H1 (cell line): ENCODE measurements at regions not wholly inside any gene's neighbourhood (a gene's known extent, or its start where the extent isn't known, plus 50 kb on each side); places are given as distances from the start of the nearest gene placed in this dataset.

Experiments used
- CTCF ChIA-PET: fragments of 300-600 bp; sonication (Branson Sonifier 250); formaldehyde crosslinking; loops from one replicate; lab custom pipeline; 2021; ENCODE audit not compliant: partially characterized antibody; lab: Charles Lee
- POLR2A ChIA-PET: fragments of 300-600 bp; sonication (Branson Sonifier 250); formaldehyde crosslinking; loops from one replicate; lab custom pipeline; 2021; ENCODE audit warnings: inconsistent platforms; ENCODE audit not compliant: partially characterized antibody; lab: Charles Lee
- DNase-seq, 2 experiments: peaks; one replicate each; pipeline versions ENCODE4 v3.0.0 to v3.0.0-alpha.2; 2010 to 2022; ENCODE audit warnings: low spot score in 2 of 2, low read depth in 1 of 2, mixed read lengths in 1 of 2
- FAIRE-seq: peaks from 2 replicates; lab custom pipeline; 2011; peaks lifted over from hg19 to GRCh38; lab: Jason Lieb, UNC
- H2AFZ ChIP-seq: 2 replicates; pipeline ENCODE4 v1.8.1; 2012; ENCODE audit warnings: low read length, inconsistent platforms
- H2AK5ac ChIP-seq: 2 replicates; pipeline ENCODE4 v1.6.1; 2013; ENCODE audit warnings: low read depth, low read length
- H2BK120ac ChIP-seq: replicated peaks from 2 replicates; pipeline ENCODE3; 2013; ENCODE audit warnings: low read depth, low read length, inconsistent platforms
- H2BK12ac ChIP-seq: 2 replicates; pipeline ENCODE4 v1.6.1; 2013; ENCODE audit warnings: low read depth, low read length
- H2BK15ac ChIP-seq: 2 replicates; pipeline ENCODE4 v1.6.1; 2013; ENCODE audit warnings: low read length
- H2BK20ac ChIP-seq: 2 replicates; pipeline ENCODE4 v1.6.1; 2013; ENCODE audit warnings: low read length
- H2BK5ac ChIP-seq: 2 replicates; pipeline ENCODE4 v1.6.1; 2013; ENCODE audit warnings: low read depth, low read length
- H3K14ac ChIP-seq: 2 replicates; pipeline ENCODE4 v1.6.1; 2013; ENCODE audit warnings: inconsistent platforms; ENCODE audit not compliant: insufficient read length
- H3K18ac ChIP-seq: 2 replicates; pipeline ENCODE4 v1.6.1; 2013; ENCODE audit warnings: low read length; ENCODE audit errors: extremely low read depth
- H3K23ac ChIP-seq: 2 replicates; pipeline ENCODE4 v1.6.1; 2013; ENCODE audit warnings: inconsistent platforms; ENCODE audit not compliant: insufficient read length
- H3K23me2 ChIP-seq: 2 replicates; pipeline ENCODE4 v1.6.1; 2013; ENCODE audit warnings: low read depth, low read length
- H3K27ac ChIP-seq: 2 replicates; pipeline ENCODE4 v1.6.1; 2011; ENCODE audit warnings: low read depth, low read length, inconsistent platforms
- H3K27me3 ChIP-seq, 4 experiments: replicated peaks in 1 of 4; 1 replicate in 1 of 4; 2 replicates in 3 of 4; pipeline versions ENCODE4 v1.6.1 to v1.8.1; 2011 to 2013; ENCODE audit warnings: low read length in 3 of 4, mild to moderate bottlenecking in 3 of 4, inconsistent platforms in 2 of 4, mixed read lengths in 2 of 4, moderate library complexity in 1 of 4; ENCODE audit not compliant: control insufficient read depth in 3 of 4, insufficient read depth in 3 of 4; ENCODE audit errors: extremely low read depth in 1 of 4
- H3K36me3 ChIP-seq, 4 experiments: 2 replicates each; pipeline versions ENCODE4 v1.6.1 to v1.8.1; 2011 to 2013; ENCODE audit warnings: mild to moderate bottlenecking in 4 of 4, low read length in 3 of 4, moderate library complexity in 2 of 4, control low read depth in 1 of 4, inconsistent platforms in 1 of 4; ENCODE audit not compliant: insufficient read depth in 4 of 4, control insufficient read depth in 2 of 4
- H3K4ac ChIP-seq: replicated peaks from 2 replicates; pipeline ENCODE3; 2013; ENCODE audit warnings: low read length, low read depth, mixed read lengths, inconsistent platforms; ENCODE audit not compliant: insufficient read length
- H3K4me1 ChIP-seq, 4 experiments: replicated peaks in 1 of 4; 1 replicate in 1 of 4; 2 replicates in 3 of 4; pipeline versions ENCODE4 v1.6.1 to v1.8.1; 2011 to 2013; ENCODE audit warnings: low read length in 3 of 4, inconsistent platforms in 2 of 4, mixed read lengths in 1 of 4; ENCODE audit not compliant: insufficient read depth in 4 of 4, control insufficient read depth in 3 of 4
- H3K4me2 ChIP-seq, 2 experiments: 2 replicates each; pipeline versions ENCODE4 v1.6.1 to v1.8.1; 2011 to 2013; ENCODE audit warnings: low read depth in 2 of 2, low read length in 2 of 2, control low read depth in 1 of 2, inconsistent platforms in 1 of 2, mild to moderate bottlenecking in 1 of 2; ENCODE audit not compliant: insufficient read depth in 1 of 2
- H3K4me3 ChIP-seq, 4 experiments: fragments of 200-600, 300-600 bp in 1 of 4; sonication (generic), shearing (Covaris generic), sonication (Bioruptor Twin) in 1 of 4; 2 replicates each; pipeline versions ENCODE4 v1.5.1 to v1.8.1; 2011 to 2016; ENCODE audit warnings: low read length in 4 of 4, low read depth in 3 of 4, control low read depth in 2 of 4, inconsistent platforms in 2 of 4, mild to moderate bottlenecking in 2 of 4, mixed read lengths in 1 of 4, moderate library complexity in 1 of 4; ENCODE audit not compliant: insufficient read depth in 2 of 4; ENCODE audit errors: extremely low read depth in 1 of 4
- H3K56ac ChIP-seq: replicated peaks from 2 replicates; pipeline ENCODE3; 2013; ENCODE audit warnings: low read depth, mild to moderate bottlenecking, mixed read lengths, low read length, inconsistent platforms; ENCODE audit not compliant: insufficient read length
- H3K79me1 ChIP-seq: 2 replicates; pipeline ENCODE4 v1.6.1; 2013; ENCODE audit warnings: low read depth, low read length, control low read depth
- H3K79me2 ChIP-seq, 2 experiments: 2 replicates each; pipeline versions ENCODE4 v1.6.1 to v1.8.1; 2012 to 2013; ENCODE audit warnings: low read length in 2 of 2, mild to moderate bottlenecking in 2 of 2, inconsistent platforms in 1 of 2; ENCODE audit not compliant: insufficient read depth in 2 of 2, control insufficient read depth in 1 of 2
- H3K9ac ChIP-seq, 4 experiments: replicated peaks in 1 of 4; 1 replicate in 1 of 4; 2 replicates in 3 of 4; pipeline versions ENCODE4 v1.6.1 to v1.8.1; 2011 to 2013; ENCODE audit warnings: low read depth in 3 of 4, low read length in 3 of 4, control low read depth in 2 of 4, mild to moderate bottlenecking in 2 of 4, moderate library complexity in 2 of 4, inconsistent platforms in 1 of 4; ENCODE audit errors: extremely low read depth in 1 of 4
- H3K9me3 ChIP-seq, 2 experiments: 2 replicates each; pipeline versions ENCODE4 v1.6.1 to v1.8.1; 2012 to 2013; ENCODE audit warnings: mild to moderate bottlenecking in 2 of 2, moderate library complexity in 2 of 2, control low read depth in 1 of 2, inconsistent platforms in 1 of 2, low read depth in 1 of 2, low read length in 1 of 2, mixed read lengths in 1 of 2; ENCODE audit not compliant: insufficient read depth in 2 of 2
- H4K20me1 ChIP-seq, 2 experiments: replicated peaks in 1 of 2; 2 replicates each; pipeline versions ENCODE3 to v1.8.1; 2011 to 2013; ENCODE audit warnings: inconsistent platforms in 2 of 2, low read length in 2 of 2, mild to moderate bottlenecking in 1 of 2; ENCODE audit not compliant: insufficient read depth in 2 of 2, control insufficient read depth in 1 of 2
- H4K5ac ChIP-seq: 2 replicates; pipeline ENCODE4 v1.6.1; 2013; ENCODE audit warnings: low read length, low read depth, mixed read lengths, inconsistent platforms; ENCODE audit not compliant: insufficient read length
- H4K8ac ChIP-seq: 2 replicates; pipeline ENCODE4 v1.8.0; 2013; ENCODE audit warnings: mild to moderate bottlenecking, moderate library complexity, low read length, inconsistent platforms; ENCODE audit not compliant: insufficient read depth; ENCODE audit errors: extremely low read depth
- H4K91ac ChIP-seq: replicated peaks from 2 replicates; pipeline ENCODE3; 2013; ENCODE audit warnings: low read length, mixed read lengths, inconsistent platforms; ENCODE audit not compliant: insufficient read length
- CHD1 ChIP-seq: IDR thresholded peaks from 2 replicates; pipeline ENCODE4 v1.6.1; 2012; ENCODE audit warnings: low read depth, low read length, improper control_type of control experiment
- GTF2F1 ChIP-seq: IDR thresholded peaks from 2 replicates; pipeline ENCODE4 v1.6.1; 2012; ENCODE audit warnings: low read depth, low read length, improper control_type of control experiment, borderline replicate concordance
- KDM1A ChIP-seq: fragments of 200-600, 300-600 bp; sonication (generic); IDR thresholded peaks from 2 replicates; pipeline ENCODE4 v1.7.1; 2016; ENCODE audit warnings: mild to moderate bottlenecking, low read length, borderline replicate concordance
- POLR2A ChIP-seq, 2 experiments: IDR thresholded peaks; 1 replicate in 1 of 2; 2 replicates in 1 of 2; pipeline ENCODE4 v1.6.1; 2011; ENCODE audit warnings: low read depth in 2 of 2, low read length in 2 of 2, mild to moderate bottlenecking in 2 of 2; ENCODE audit errors: control extremely low read depth in 1 of 2
- ZNF274 ChIP-seq: IDR thresholded peaks from 2 replicates; pipeline ENCODE4 v1.7.0; 2012; ENCODE audit warnings: low read length, borderline replicate concordance; ENCODE audit errors: extremely low read depth
- WGBS, 2 experiments: shearing (Covaris generic) in 1 of 2; methylation state at CpG; one replicate each; pipeline versions ENCODE4 v1.1.6 to v1.1.7; 2013 to 2015; ENCODE audit warnings: low lambda C conversion rate in 2 of 2, mixed read lengths in 2 of 2, inconsistent platforms in 1 of 2, low coverage in 1 of 2, missing lambda C conversion rate in 1 of 2; ENCODE audit not compliant: insufficient replicate concordance in 2 of 2, insufficient coverage in 1 of 2, insufficient read length in 1 of 2; ENCODE audit errors: extremely low coverage in 1 of 2, missing lambda C conversion rate in 1 of 2; 5-methylcytosine and 5-hydroxymethylcytosine counted together
- TF ChIP-seq, protein P1 (sequence below): IDR thresholded peaks from 2 replicates; pipeline ENCODE4 v1.6.1; 2011; ENCODE audit warnings: low read depth, mild to moderate bottlenecking, low read length; ENCODE audit not compliant: insufficient read depth

DNA sequence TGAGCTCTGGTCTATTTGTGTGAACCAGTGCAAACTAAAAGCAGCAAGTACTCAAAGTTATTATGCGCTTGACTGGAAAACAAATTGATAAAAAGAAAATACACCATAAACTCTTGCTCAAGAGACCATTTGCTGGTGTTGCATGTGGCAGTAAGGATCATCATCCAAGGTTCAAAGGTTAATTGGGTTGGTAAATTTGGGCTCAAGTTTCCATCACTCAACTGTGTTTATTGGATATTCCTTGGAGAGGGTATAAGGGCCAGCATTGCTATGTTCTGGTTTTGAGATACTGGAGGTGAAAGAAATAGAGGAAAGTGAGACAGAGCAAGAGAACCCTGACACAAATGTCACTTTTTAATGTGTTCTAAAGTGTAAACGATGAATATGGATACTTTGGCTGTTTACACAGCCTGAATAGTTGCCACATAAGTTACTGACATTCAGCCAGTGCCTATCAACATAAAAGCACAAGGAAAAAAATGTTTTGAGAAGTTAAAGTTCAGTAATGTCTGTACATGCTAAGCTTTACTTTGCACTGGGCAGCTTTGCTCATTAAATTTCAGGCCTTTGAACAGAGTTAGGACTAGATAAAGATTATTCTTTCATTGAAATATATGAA lies 736.1 kb downstream of the HDGFL1 start:
- H3K79me1 ChIP-seq: no peaks in the 10 kb centered on the region
- H3K79me2 ChIP-seq: no peaks in the 10 kb centered on the region
- no peak overlapping the region for H4K5ac ChIP-seq
- no peak overlapping the region for H4K8ac ChIP-seq
- H4K91ac ChIP-seq: no peak overlapping the region
- FAIRE-seq (no peak), DNase-seq (no peak)
- no peak overlapping the region for H3K4me3 ChIP-seq
- H3K56ac ChIP-seq: no peak overlapping the region
- H2BK20ac ChIP-seq: no peak overlapping the region
- H3K18ac ChIP-seq: no peak overlapping the region
- H3K14ac ChIP-seq: no peak overlapping the region
- no peaks in the 10 kb centered on the region for H3K36me3 ChIP-seq
- no peaks in the 10 kb centered on the region for H4K20me1 ChIP-seq
- H2BK120ac ChIP-seq: no peak overlapping the region
- no peak overlapping the region for H2BK12ac ChIP-seq
- H3K4ac ChIP-seq: no peak overlapping the region
- ChIA-PET POLR2A (no interaction called here), CTCF (no interaction called here)
- no peaks in the 10 kb centered on the region for H3K27me3 ChIP-seq
- no peak overlapping the region for H2AK5ac ChIP-seq
- H2AFZ ChIP-seq: no peak overlapping the region
- 93% methylated on average over 2 of the region's 2 CpGs; no CpG with 5 or more reads in 1 of the 2 experiments for WGBS, 2 experiments
- H3K4me1 ChIP-seq: no peaks in the 10 kb centered on the region; a peak in 1 of 7 replicates
- H3K9me3 ChIP-seq: no peaks in the 10 kb centered on the region
- no peak overlapping the region for H2BK5ac ChIP-seq
- no peak overlapping the region for H3K9ac ChIP-seq
- no peak overlapping the region for H3K4me2 ChIP-seq
- no peaks in the 10 kb centered on the region for H3K23me2 ChIP-seq
- H3K27ac ChIP-seq: no peak overlapping the region
- H2BK15ac ChIP-seq: no peak overlapping the region
- H3K23ac ChIP-seq: no peak overlapping the region
- TF ChIP-seq KDM1A (no peak), POLR2A (IDR thresholded peaks at IDR 0.05; ENCODE audit: control extremely low read depth in 1 of 2, low read depth in 2 of 2, low read length in 2 of 2) (no peak), CHD1 (no peak), GTF2F1 (no peak), ZNF274 (no peak)
- TF ChIP-seq, protein P1, sequence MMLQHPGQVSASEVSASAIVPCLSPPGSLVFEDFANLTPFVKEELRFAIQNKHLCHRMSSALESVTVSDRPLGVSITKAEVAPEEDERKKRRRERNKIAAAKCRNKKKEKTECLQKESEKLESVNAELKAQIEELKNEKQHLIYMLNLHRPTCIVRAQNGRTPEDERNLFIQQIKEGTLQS: no peak
